Osteocyte (in vitro differentiated cells): ENCODE measurements at regions not wholly inside any gene's neighbourhood (a gene's known extent, or its start where the extent isn't known, plus 50 kb on each side); places are given as distances from the start of the nearest gene placed in this dataset.

Experiments
- DNase-seq: peaks from one replicate; pipeline ENCODE4 v3.0.0; 2021; ENCODE audit warnings: mixed read lengths; ENCODE audit not compliant: unreplicated experiment; ENCODE audit errors: extremely low spot score
- H3K27ac Mint-ChIP-seq: one replicate; pipeline ENCODE4 v1.8.0; 2021; ENCODE audit warnings: mild to moderate bottlenecking, mixed read lengths; ENCODE audit not compliant: unreplicated experiment
- H3K27me3 Mint-ChIP-seq: one replicate; pipeline ENCODE4 v1.8.0; 2021; ENCODE audit warnings: mixed read lengths; ENCODE audit not compliant: unreplicated experiment
- H3K36me3 Mint-ChIP-seq: one replicate; pipeline ENCODE4 v1.8.0; 2021; ENCODE audit warnings: mixed read lengths; ENCODE audit not compliant: unreplicated experiment
- H3K4me1 Mint-ChIP-seq: one replicate; pipeline ENCODE4 v1.8.0; 2021; ENCODE audit warnings: mixed read lengths; ENCODE audit not compliant: unreplicated experiment
- H3K4me3 Mint-ChIP-seq: one replicate; pipeline ENCODE4 v1.8.0; 2021; ENCODE audit warnings: mild to moderate bottlenecking, moderate library complexity, mixed read lengths; ENCODE audit not compliant: unreplicated experiment
- H3K9me3 Mint-ChIP-seq: one replicate; pipeline ENCODE4 v1.8.0; 2021; ENCODE audit warnings: mixed read lengths; ENCODE audit not compliant: unreplicated experiment
- CTCF ChIP-seq: fragments of 200-600 bp; sonication (generic); IDR thresholded peaks from 2 replicates; pipeline ENCODE4 v1.5.0; 2021; ENCODE audit warnings: antibody characterized with exemption, mild to moderate bottlenecking, moderate library complexity

- no peak for DNase-seq
- Mint-ChIP-seq H3K27me3 (peaks cover 15% of the 10 kb centered on the region), H3K4me1 (no peaks in the 10 kb centered on the region), H3K36me3 (no peaks in the 10 kb centered on the region), H3K4me3 (no peak overlapping the region), H3K9me3 (no peaks in the 10 kb centered on the region), H3K27ac (no peak overlapping the region)
- TF ChIP-seq CTCF, result no peak
Measured at GRCh38 chr18:7329016-7329415, 98.1 kb downstream of the LRRC30 start.

DNA sequence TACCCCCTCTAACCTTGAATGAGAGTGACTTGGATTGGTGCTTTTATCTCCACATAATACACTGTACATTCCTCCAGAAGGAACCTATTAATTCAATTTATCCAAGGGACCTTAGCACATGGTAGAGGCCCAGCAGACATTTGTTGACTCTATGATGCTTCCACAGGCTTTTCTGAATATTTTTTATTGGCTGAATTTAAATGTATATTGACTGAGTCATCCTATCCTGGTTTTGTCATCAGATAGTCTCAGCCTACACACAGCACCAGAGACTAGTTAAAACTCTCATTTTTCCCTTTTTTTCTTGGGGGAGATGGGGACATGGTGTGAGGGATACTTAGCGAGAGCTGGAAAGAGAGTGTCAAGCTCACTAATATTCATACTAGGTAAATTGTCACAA lies 101.6 kb downstream of the LRRC30 start:
- no peak for TF ChIP-seq CTCF
- H3K4me3 Mint-ChIP-seq, result no peak overlapping the region
- DNase-seq, result peak; percentile 1
- H3K27ac Mint-ChIP-seq, result no peak overlapping the region
- H3K36me3 Mint-ChIP-seq, result no peaks in the 10 kb centered on the region
- no peaks in the 10 kb centered on the region for H3K9me3 Mint-ChIP-seq
- H3K27me3 Mint-ChIP-seq, result peaks cover 3% of the 10 kb centered on the region
- H3K4me1 Mint-ChIP-seq, result no peaks in the 10 kb centered on the region

GRCh38 chr18:7333025-7333562 lies 102.2 kb downstream of the LRRC30 start:
- Mint-ChIP-seq H3K27ac (no peak overlapping the region), H3K4me1 (no peaks in the 10 kb centered on the region), H3K4me3 (no peak overlapping the region), H3K27me3 (peaks cover 3% of the 10 kb centered on the region), H3K36me3 (no peaks in the 10 kb centered on the region), H3K9me3 (no peaks in the 10 kb centered on the region)
- DNase-seq, result peak; percentile 75
- TF ChIP-seq CTCF, result no peak

DNA sequence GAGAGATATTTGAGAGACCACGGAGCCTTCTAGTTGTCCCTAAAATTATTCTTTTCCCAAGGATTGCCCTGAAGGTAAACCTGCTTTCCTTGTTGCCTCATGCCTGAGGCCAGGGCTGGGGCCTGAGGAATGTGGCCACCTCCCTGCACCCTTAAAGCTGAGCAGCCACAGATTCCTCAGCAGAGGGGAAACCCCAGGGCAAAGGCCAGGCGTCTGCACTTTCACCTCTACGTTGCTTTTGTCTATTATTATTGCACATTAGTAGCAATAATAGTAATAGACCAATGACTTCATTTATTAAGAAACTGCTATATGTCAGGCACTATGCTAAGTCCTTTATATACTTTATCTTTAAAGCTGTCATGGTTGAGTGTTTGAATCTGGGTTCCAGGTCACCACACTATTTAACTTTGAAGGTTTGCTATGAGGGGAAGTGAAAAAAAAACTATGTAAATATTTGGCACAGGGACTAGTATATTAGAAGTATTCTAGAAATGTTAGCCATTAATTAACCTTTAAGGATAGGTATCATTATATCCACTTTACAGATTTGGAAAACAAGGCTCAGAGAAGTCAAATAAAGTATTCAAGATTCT lies 104.2 kb downstream of the LRRC30 start:
- H3K27ac Mint-ChIP-seq, result no peak overlapping the region
- TF ChIP-seq CTCF, result no peak
- no peaks in the 10 kb centered on the region for H3K9me3 Mint-ChIP-seq
- peak; percentile 48 for DNase-seq
- H3K4me1 Mint-ChIP-seq, result no peaks in the 10 kb centered on the region
- no peaks in the 10 kb centered on the region for H3K36me3 Mint-ChIP-seq
- H3K27me3 Mint-ChIP-seq, result peaks cover 3% of the 10 kb centered on the region
- no peak overlapping the region for H3K4me3 Mint-ChIP-seq

DNA sequence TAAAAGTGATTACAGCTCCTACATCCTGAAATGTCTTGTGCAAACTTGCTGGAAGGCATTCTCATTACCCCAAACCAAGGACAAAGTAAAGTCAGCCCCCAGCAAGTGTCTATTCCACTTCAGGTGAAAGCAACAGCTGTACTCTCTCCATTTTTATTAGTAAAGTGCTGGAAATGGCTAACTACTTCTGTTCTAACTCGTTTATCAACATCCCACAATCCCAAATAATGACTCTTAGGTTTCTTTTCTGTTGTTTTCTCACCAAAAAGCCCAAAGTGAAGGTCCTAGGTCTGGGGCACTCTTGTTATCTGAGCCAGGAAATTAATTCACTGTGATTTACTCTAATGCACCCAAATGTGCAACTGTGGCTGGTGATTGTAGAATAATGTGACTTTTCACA lies 105.7 kb downstream of the LRRC30 start:
- no peaks in the 10 kb centered on the region for H3K4me1 Mint-ChIP-seq
- TF ChIP-seq CTCF, result no peak
- H3K4me3 Mint-ChIP-seq, result no peak overlapping the region
- no peaks in the 10 kb centered on the region for H3K9me3 Mint-ChIP-seq
- peaks cover under 1% of the 10 kb centered on the region for H3K27me3 Mint-ChIP-seq
- H3K36me3 Mint-ChIP-seq, result no peaks in the 10 kb centered on the region
- H3K27ac Mint-ChIP-seq, result no peak overlapping the region
- DNase-seq, result no peak
